ENCODE measurements at regions not wholly inside any gene's neighbourhood (a gene's known extent, or its start where the extent isn't known, plus 50 kb on each side); places are given as distances from the start of the nearest gene placed in this dataset.

GRCh38 chr1:87869567-87869966 is 540.9 kb downstream of the LMO4 start:
- TF ChIP-seq CTCF (conservative IDR thresholded peaks at IDR 0.05): no peak
- TF ChIP-seq ZFX (IDR thresholded peaks at IDR 0.05): no peak

Data from C4-2B (cell line).